ENCODE measurements at regions not wholly inside any gene's neighbourhood (a gene's known extent, or its start where the extent isn't known, plus 50 kb on each side); places are given as distances from the start of the nearest gene placed in this dataset.

GRCh38 chr10:60714233-60714632 lies 64.0 kb upstream of the CDK1 start:
- intact Hi-C loops (cut with DNase I, micrococcal nuclease), result no loop called here
- H3K4me1 Mint-ChIP-seq (ENCODE audit: low read depth), result peaks cover 72% of the 10 kb centered on the region

GRCh38 chr10:60711496-60711895 lies 66.8 kb upstream of the CDK1 start:
- no peaks in the 10 kb centered on the region for H3K9me3 ChIP-seq (ENCODE audit: control insufficient read depth in 1 of 2, insufficient read depth in 1 of 2, low read length in 2 of 2)
- intact Hi-C loops (cut with DNase I, micrococcal nuclease), result no loop called here
- no peaks in the 10 kb centered on the region for H3K27me3 Mint-ChIP-seq
- H3K27me3 ChIP-seq (ENCODE audit: control insufficient read depth in 1 of 2, insufficient read depth in 2 of 2, low read length in 2 of 2), result no peaks in the 10 kb centered on the region
- H3K4me3 ChIP-seq (ENCODE audit: low read length), result no peak overlapping the region
- peaks cover 67% of the 10 kb centered on the region for H3K4me1 Mint-ChIP-seq (ENCODE audit: low read depth)
- POLR2A ChIA-PET, result interaction anchor here (0.9 kb wide), 1 partner anchor 15 kb away, joined by 3 read pairs; no protein-coding TSS in a partner anchor
- peaks cover 29% of the 10 kb centered on the region for H3K36me3 Mint-ChIP-seq (ENCODE audit: low read depth)
- no peak overlapping the region for H3K27ac ChIP-seq (ENCODE audit: low read depth in 1 of 2, low read length in 2 of 2)
- CTCF ChIA-PET, result no interaction called here
- H3K9me3 Mint-ChIP-seq, result peaks cover 5% of the 10 kb centered on the region
- no peak overlapping the region for H3K4me3 Mint-ChIP-seq
- H3K4me1 ChIP-seq (ENCODE audit: insufficient read depth, low read length), result peaks cover 18% of the 10 kb centered on the region
- DNase-seq (no peak), ATAC-seq (ENCODE audit: poor library complexity) (no peak)
- TF ChIP-seq CTCF (IDR thresholded peaks at IDR 0.05), result no peak
- no peaks in the 10 kb centered on the region for H3K36me3 ChIP-seq (ENCODE audit: insufficient read depth, low read length)
- peak overlapping the region; percentile 27 for H3K27ac Mint-ChIP-seq

More at GRCh38 chr10:60714233-60714632, 64.0 kb upstream of the CDK1 start:
- Histone ChIP-seq H3K36me3 (ENCODE audit: insufficient read depth, low read length) (no peaks in the 10 kb centered on the region), H3K9me3 (ENCODE audit: control insufficient read depth in 1 of 2, insufficient read depth in 1 of 2, low read length in 2 of 2) (no peaks in the 10 kb centered on the region), H3K27ac (ENCODE audit: low read depth in 1 of 2, low read length in 2 of 2) (no peak overlapping the region), H3K27me3 (ENCODE audit: control insufficient read depth in 1 of 2, insufficient read depth in 2 of 2, low read length in 2 of 2) (no peaks in the 10 kb centered on the region), H3K4me1 (ENCODE audit: insufficient read depth, low read length) (peaks cover 14% of the 10 kb centered on the region), H3K4me3 (ENCODE audit: low read length) (no peak overlapping the region)
- TF ChIP-seq CTCF (IDR thresholded peaks at IDR 0.05), result no peak
- Mint-ChIP-seq H3K4me3 (peak overlapping the region; percentile 39), H3K27me3 (no peaks in the 10 kb centered on the region), H3K9me3 (no peaks in the 10 kb centered on the region), H3K27ac (peak overlapping the region; percentile 57), H3K36me3 (ENCODE audit: low read depth) (peaks cover 22% of the 10 kb centered on the region)
- ATAC-seq (ENCODE audit: poor library complexity), result no peak
- CTCF ChIA-PET, result no interaction called here
- peak in 1 of 14 experiments; percentile 61 for DNase-seq
- POLR2A ChIA-PET, result interaction anchor here (1.3 to 2.1 kb wide), 3 partner anchors 11 to 65 kb away, joined by 3 to 11 read pairs (median 5); no protein-coding TSS in a partner anchor

- Mint-ChIP-seq H3K27me3 (no peaks in the 10 kb centered on the region), H3K27ac (peak overlapping the region; percentile 34), H3K4me3 (no peak overlapping the region), H3K4me1 (ENCODE audit: low read depth) (peaks cover 70% of the 10 kb centered on the region), H3K36me3 (ENCODE audit: low read depth) (peaks cover 29% of the 10 kb centered on the region), H3K9me3 (peaks cover 5% of the 10 kb centered on the region)
- no peak overlapping the region for H3K27ac ChIP-seq (ENCODE audit: low read depth in 1 of 2, low read length in 2 of 2)
- no peaks in the 10 kb centered on the region for H3K36me3 ChIP-seq (ENCODE audit: insufficient read depth, low read length)
- no peaks in the 10 kb centered on the region for H3K9me3 ChIP-seq (ENCODE audit: control insufficient read depth in 1 of 2, insufficient read depth in 1 of 2, low read length in 2 of 2)
- no peaks in the 10 kb centered on the region for H3K27me3 ChIP-seq (ENCODE audit: control insufficient read depth in 1 of 2, insufficient read depth in 2 of 2, low read length in 2 of 2)
- intact Hi-C loops (cut with DNase I, micrococcal nuclease), result no loop called here
- CTCF ChIA-PET, result no interaction called here
- ATAC-seq (ENCODE audit: poor library complexity) (peak; percentile 16), DNase-seq (no peak)
- H3K4me1 ChIP-seq (ENCODE audit: insufficient read depth, low read length), result peaks cover 18% of the 10 kb centered on the region
- TF ChIP-seq CTCF (IDR thresholded peaks at IDR 0.05), result no peak
- no peak overlapping the region for H3K4me3 ChIP-seq (ENCODE audit: low read length)
- POLR2A ChIA-PET, result interaction anchor here (1.0 to 2.2 kb wide), 2 partner anchors 21 to 24 kb away, joined by 3 to 10 read pairs; no protein-coding TSS in a partner anchor
Observed at GRCh38 chr10:60710041-60710440, 68.2 kb upstream of the CDK1 start.
